ENCODE measurements at regions not wholly inside any gene's neighbourhood (a gene's known extent, or its start where the extent isn't known, plus 50 kb on each side); places are given as distances from the start of the nearest gene placed in this dataset.

DNA sequence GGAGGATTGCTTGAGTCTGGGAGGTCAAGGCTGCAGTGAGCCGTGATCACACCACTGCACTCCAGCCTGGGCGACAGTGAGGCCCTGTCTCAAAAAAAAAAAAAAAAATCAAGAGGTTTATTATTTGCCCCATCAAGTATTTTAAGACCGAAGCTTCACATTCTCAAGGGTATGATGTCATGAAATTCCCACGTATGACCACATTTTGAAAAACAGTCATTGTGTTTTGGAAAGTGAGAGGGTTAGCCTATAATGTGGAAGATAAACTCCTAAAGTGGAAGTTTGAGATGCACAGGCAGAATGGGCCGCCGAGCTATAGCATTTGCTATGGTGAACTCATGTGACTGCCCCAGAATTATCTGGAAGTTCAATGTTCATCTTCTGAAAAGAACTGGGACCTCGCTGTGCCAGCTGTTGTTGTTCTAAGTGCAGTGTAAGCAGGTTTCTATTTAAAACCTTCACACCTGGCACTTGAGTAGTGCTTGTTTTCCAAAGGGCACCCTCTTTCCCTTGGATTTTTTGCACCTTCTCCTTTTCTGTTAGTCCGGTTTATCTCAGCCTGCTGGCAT is 96.9 kb upstream of the SLC25A33 start:
- TF ChIP-seq, protein P1, sequence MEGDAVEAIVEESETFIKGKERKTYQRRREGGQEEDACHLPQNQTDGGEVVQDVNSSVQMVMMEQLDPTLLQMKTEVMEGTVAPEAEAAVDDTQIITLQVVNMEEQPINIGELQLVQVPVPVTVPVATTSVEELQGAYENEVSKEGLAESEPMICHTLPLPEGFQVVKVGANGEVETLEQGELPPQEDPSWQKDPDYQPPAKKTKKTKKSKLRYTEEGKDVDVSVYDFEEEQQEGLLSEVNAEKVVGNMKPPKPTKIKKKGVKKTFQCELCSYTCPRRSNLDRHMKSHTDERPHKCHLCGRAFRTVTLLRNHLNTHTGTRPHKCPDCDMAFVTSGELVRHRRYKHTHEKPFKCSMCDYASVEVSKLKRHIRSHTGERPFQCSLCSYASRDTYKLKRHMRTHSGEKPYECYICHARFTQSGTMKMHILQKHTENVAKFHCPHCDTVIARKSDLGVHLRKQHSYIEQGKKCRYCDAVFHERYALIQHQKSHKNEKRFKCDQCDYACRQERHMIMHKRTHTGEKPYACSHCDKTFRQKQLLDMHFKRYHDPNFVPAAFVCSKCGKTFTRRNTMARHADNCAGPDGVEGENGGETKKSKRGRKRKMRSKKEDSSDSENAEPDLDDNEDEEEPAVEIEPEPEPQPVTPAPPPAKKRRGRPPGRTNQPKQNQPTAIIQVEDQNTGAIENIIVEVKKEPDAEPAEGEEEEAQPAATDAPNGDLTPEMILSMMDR (IDR thresholded peaks at IDR 0.05): no peak
- TF ChIP-seq POLR2AphosphoS5 (IDR thresholded peaks at IDR 0.05) (no peak), POLR2A (IDR thresholded peaks at IDR 0.05; ENCODE audit: low read depth) (no peak), EP300 (IDR thresholded peaks at IDR 0.05) (no peak)

Data from esophagus muscularis mucosa (tissue), 4 donors.